SU-DHL-6 (cell line): ENCODE measurements at regions not wholly inside any gene's neighbourhood (a gene's known extent, or its start where the extent isn't known, plus 50 kb on each side); places are given as distances from the start of the nearest gene placed in this dataset.

Experiments
- H2AFZ ChIP-seq: fragments of 200-600 bp; sonication (generic); 2 replicates; pipeline ENCODE4 v1.6.1; 2014; ENCODE audit warnings: low read depth, mild to moderate bottlenecking, moderate library complexity, mixed read lengths, antibody characterized with exemption, low read length; ENCODE audit not compliant: severe bottlenecking
- H3F3A ChIP-seq: fragments of 200-600 bp; shearing (Covaris generic); 2 replicates; pipeline ENCODE4 v1.6.0; 2016; ENCODE audit warnings: antibody characterized with exemption, mild to moderate bottlenecking; ENCODE audit not compliant: insufficient read depth
- H3K27ac ChIP-seq: fragments of 200-600 bp; sonication (generic); 2 replicates; pipeline ENCODE4 v1.5.1; 2016; ENCODE audit warnings: low read depth, mild to moderate bottlenecking, low read length, moderate library complexity, mixed read lengths
- H3K27me3 ChIP-seq: fragments of 200-600 bp; sonication (generic), shearing (Covaris generic); 2 replicates; pipeline ENCODE4 v1.6.0; 2014; ENCODE audit warnings: mild to moderate bottlenecking, low read length
- H3K36me3 ChIP-seq: fragments of 200-600 bp; sonication (generic); 2 replicates; pipeline ENCODE4 v1.6.1; 2014; ENCODE audit warnings: mild to moderate bottlenecking, low read length, mixed read lengths
- H3K4me2 ChIP-seq: fragments of 300-600, 200-600 bp; shearing (Covaris generic), sonication (generic); 2 replicates; pipeline ENCODE4 v1.6.0; 2014; ENCODE audit warnings: low read length, low read depth, mild to moderate bottlenecking; ENCODE audit not compliant: poor library complexity, severe bottlenecking
- H3K4me3 ChIP-seq: fragments of 200-600 bp; sonication (generic); 2 replicates; pipeline ENCODE4 v1.5.1; 2014; ENCODE audit warnings: antibody characterized with exemption, low read length, mild to moderate bottlenecking, mixed read lengths; ENCODE audit not compliant: insufficient read depth, poor library complexity, severe bottlenecking
- H3K79me2 ChIP-seq: fragments of 200-600 bp; sonication (generic); 2 replicates; pipeline ENCODE4 v1.6.1; 2014; ENCODE audit warnings: mild to moderate bottlenecking, low read length, moderate library complexity; ENCODE audit not compliant: insufficient read depth
- H3K9ac ChIP-seq: fragments of 200-600 bp; sonication (generic); 2 replicates; pipeline ENCODE4 v1.7.0; 2014; ENCODE audit warnings: mild to moderate bottlenecking, low read length
- H3K9me2 ChIP-seq: fragments of 200-600 bp; sonication (generic); replicated peaks from 2 replicates; pipeline ENCODE4 v1.6.1; 2014; ENCODE audit warnings: low read length; ENCODE audit not compliant: insufficient read depth
- H3K9me3 ChIP-seq: fragments of 200-600 bp; sonication (generic); 2 replicates; pipeline ENCODE4 v1.6.1; 2014; ENCODE audit warnings: low read length, mixed read lengths; ENCODE audit not compliant: insufficient read depth
- H4K20me1 ChIP-seq: fragments of 200-600 bp; sonication (generic); 2 replicates; pipeline ENCODE4 v1.6.1; 2014; ENCODE audit warnings: low read depth, mild to moderate bottlenecking, antibody characterized with exemption, low read length, moderate library complexity, mixed read lengths
- CTCF ChIP-seq: fragments of 200-600 bp; sonication (generic); IDR thresholded peaks from one replicate; pipeline ENCODE4 v1.5.1; 2017; ENCODE audit warnings: antibody characterized with exemption, mild to moderate bottlenecking, low read length, moderate library complexity; ENCODE audit not compliant: insufficient read depth, poor library complexity, severe bottlenecking
- EZH2phosphoT487 ChIP-seq: fragments of 200-600 bp; sonication (generic), shearing (Covaris generic); conservative IDR thresholded peaks from 2 replicates; pipeline ENCODE4 v1.6.1; 2018; ENCODE audit warnings: mild to moderate bottlenecking, antibody characterized with exemption, low read length, moderate library complexity, mixed read lengths

DNA sequence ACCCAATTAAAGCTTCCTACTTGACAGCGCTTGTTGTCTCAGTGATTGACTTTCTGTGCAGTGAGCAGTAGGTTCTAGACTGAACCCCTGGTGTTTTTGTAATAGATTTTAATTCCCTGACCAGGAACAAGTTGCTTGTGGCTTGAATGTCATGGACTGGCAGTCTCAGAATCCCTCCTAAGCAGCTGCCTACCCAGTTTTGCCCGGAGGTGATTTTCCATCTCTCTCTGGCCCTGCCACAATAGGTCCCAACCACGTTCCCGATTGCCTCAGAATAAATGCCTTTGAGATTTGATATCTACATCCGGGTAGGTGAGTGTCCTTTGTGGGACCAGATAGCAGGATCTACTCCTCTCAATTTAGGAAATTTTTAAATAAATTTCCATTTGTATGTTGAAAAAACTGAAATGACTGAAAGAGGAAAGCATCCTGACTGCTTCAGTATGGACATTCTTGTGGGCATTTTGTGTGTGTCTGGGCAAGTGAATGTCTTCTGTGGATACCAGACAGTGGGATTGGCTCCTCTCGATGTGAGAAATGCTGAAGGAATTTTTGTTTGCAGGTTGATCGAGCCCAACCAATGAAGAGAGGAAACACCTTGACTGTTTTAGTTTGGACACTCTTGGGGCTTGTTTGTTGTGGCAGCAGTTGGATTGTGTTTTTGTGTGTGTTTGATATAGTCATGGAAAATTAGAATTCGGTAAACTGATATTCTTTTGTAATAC lies 1607.4 kb downstream of the C4orf33 start:
- Histone ChIP-seq H3K9ac (no peak overlapping the region), H3F3A (no peaks in the 10 kb centered on the region), H3K9me3 (no peaks in the 10 kb centered on the region), H4K20me1 (no peaks in the 10 kb centered on the region), H3K79me2 (no peaks in the 10 kb centered on the region), H3K9me2 (no peaks in the 10 kb centered on the region), H3K36me3 (no peaks in the 10 kb centered on the region), H3K27ac (no peak overlapping the region), H3K4me3 (no peak overlapping the region), H2AFZ (no peak overlapping the region), H3K27me3 (no peaks in the 10 kb centered on the region), H3K4me2 (no peak overlapping the region)
- TF ChIP-seq CTCF (no peak), EZH2phosphoT487 (no peak)

DNA sequence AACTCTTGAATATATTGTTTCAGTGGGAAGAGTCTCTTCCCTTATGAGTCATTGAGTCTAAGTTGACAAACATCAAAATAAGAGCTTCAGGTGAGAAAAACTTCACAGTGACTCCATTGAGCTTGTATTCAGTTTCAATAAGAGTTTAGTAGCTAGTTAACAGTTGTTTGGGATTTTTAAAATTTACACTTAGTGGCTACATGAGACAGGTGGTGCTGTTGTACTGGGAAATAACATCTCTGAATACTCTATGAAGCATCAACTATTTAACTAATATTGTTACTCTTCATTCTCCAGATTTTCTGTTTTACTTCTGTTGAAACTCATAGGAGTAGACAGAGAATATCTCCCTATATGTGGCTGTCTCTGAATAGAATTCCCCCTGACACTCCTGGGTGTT lies 1609.1 kb downstream of the C4orf33 start:
- TF ChIP-seq EZH2phosphoT487: no peak
- TF ChIP-seq CTCF: no peak
- Histone ChIP-seq H3K4me3 (no peak overlapping the region), H2AFZ (no peak overlapping the region), H3K27ac (no peak overlapping the region), H4K20me1 (no peaks in the 10 kb centered on the region), H3K4me2 (no peak overlapping the region), H3K9ac (no peak overlapping the region), H3K9me3 (no peaks in the 10 kb centered on the region), H3K9me2 (no peaks in the 10 kb centered on the region), H3F3A (no peaks in the 10 kb centered on the region), H3K36me3 (no peaks in the 10 kb centered on the region), H3K79me2 (no peaks in the 10 kb centered on the region), H3K27me3 (no peaks in the 10 kb centered on the region)

DNA sequence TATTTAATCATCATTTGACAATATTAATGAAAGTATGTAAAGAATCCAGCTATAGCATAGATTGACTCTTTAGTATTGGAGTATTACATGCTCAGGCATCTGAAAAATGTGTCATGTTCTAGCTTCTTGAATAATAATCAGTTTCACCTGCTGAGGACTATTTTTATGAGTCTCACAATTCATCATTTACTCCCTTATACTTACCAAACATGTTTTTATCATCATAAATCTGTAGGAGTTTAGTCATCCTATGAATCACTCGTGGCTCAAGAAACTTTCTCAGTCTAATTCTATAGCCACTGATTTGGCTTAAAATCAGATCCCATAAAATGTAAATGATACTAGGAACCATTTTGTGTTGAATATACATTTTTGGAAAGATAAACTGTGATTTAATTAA lies 1616.1 kb downstream of the C4orf33 start:
- H3K9me3 ChIP-seq: no peaks in the 10 kb centered on the region
- no peaks in the 10 kb centered on the region for H3K79me2 ChIP-seq
- no peak overlapping the region for H3K4me2 ChIP-seq
- H3K9ac ChIP-seq: no peak overlapping the region
- H3K9me2 ChIP-seq: no peaks in the 10 kb centered on the region
- no peak for TF ChIP-seq CTCF
- no peak for TF ChIP-seq EZH2phosphoT487
- H2AFZ ChIP-seq: no peak overlapping the region
- H3K27ac ChIP-seq: no peak overlapping the region
- no peak overlapping the region for H3K4me3 ChIP-seq
- no peaks in the 10 kb centered on the region for H3K27me3 ChIP-seq
- no peaks in the 10 kb centered on the region for H4K20me1 ChIP-seq
- H3F3A ChIP-seq: no peaks in the 10 kb centered on the region
- H3K36me3 ChIP-seq: no peaks in the 10 kb centered on the region
